ENCODE measurements at regions not wholly inside any gene's neighbourhood (a gene's known extent, or its start where the extent isn't known, plus 50 kb on each side); places are given as distances from the start of the nearest gene placed in this dataset.

GRCh38 chr4:176534566-176534965, 214.8 kb downstream of the SPCS3 start:
- no peak for TF ChIP-seq CTCF (IDR thresholded peaks at IDR 0.05; ENCODE audit: insufficient read depth, low read length, poor library complexity, severe bottlenecking)
- no peaks in the 10 kb centered on the region for H3K36me3 ChIP-seq (ENCODE audit: control insufficient read depth, insufficient read depth, low read length)
- H3K27me3 ChIP-seq (ENCODE audit: control insufficient read depth, insufficient read depth, low read length) = no peaks in the 10 kb centered on the region
- no peak overlapping the region for H3K4me3 ChIP-seq (ENCODE audit: low read depth, low read length)
- peak; percentile 74 for DNase-seq (ENCODE audit: low read depth)

- H3K27me3 ChIP-seq (ENCODE audit: control insufficient read depth, insufficient read depth, low read length) = no peaks in the 10 kb centered on the region
- no peaks in the 10 kb centered on the region for H3K36me3 ChIP-seq (ENCODE audit: control insufficient read depth, insufficient read depth, low read length)
- TF ChIP-seq CTCF (IDR thresholded peaks at IDR 0.05; ENCODE audit: insufficient read depth, low read length, poor library complexity, severe bottlenecking) = no peak
- no peak overlapping the region for H3K4me3 ChIP-seq (ENCODE audit: low read depth, low read length)
- DNase-seq (ENCODE audit: low read depth) = peak; percentile 56
Observed at GRCh38 chr4:176538217-176538925, 218.6 kb downstream of the SPCS3 start.

GRCh38 chr4:176539091-176539784, 219.5 kb downstream of the SPCS3 start:
- H3K36me3 ChIP-seq (ENCODE audit: control insufficient read depth, insufficient read depth, low read length) = no peaks in the 10 kb centered on the region
- no peak overlapping the region for H3K4me3 ChIP-seq (ENCODE audit: low read depth, low read length)
- no peak for DNase-seq (ENCODE audit: low read depth)
- H3K27me3 ChIP-seq (ENCODE audit: control insufficient read depth, insufficient read depth, low read length) = no peaks in the 10 kb centered on the region
- TF ChIP-seq CTCF (IDR thresholded peaks at IDR 0.05; ENCODE audit: insufficient read depth, low read length, poor library complexity, severe bottlenecking) = no peak

GRCh38 chr4:176539785-176540175, 220.0 kb downstream of the SPCS3 start:
- no peak for TF ChIP-seq CTCF (IDR thresholded peaks at IDR 0.05; ENCODE audit: insufficient read depth, low read length, poor library complexity, severe bottlenecking)
- H3K4me3 ChIP-seq (ENCODE audit: low read depth, low read length) = no peak overlapping the region
- DNase-seq (ENCODE audit: low read depth) = no peak
- H3K27me3 ChIP-seq (ENCODE audit: control insufficient read depth, insufficient read depth, low read length) = no peaks in the 10 kb centered on the region
- H3K36me3 ChIP-seq (ENCODE audit: control insufficient read depth, insufficient read depth, low read length) = no peaks in the 10 kb centered on the region

- DNase-seq (ENCODE audit: low read depth) = no peak
- no peak for TF ChIP-seq CTCF (IDR thresholded peaks at IDR 0.05; ENCODE audit: insufficient read depth, low read length, poor library complexity, severe bottlenecking)
- Histone ChIP-seq H3K27me3 (ENCODE audit: control insufficient read depth, insufficient read depth, low read length) (no peaks in the 10 kb centered on the region), H3K4me3 (ENCODE audit: low read depth, low read length) (no peak overlapping the region), H3K36me3 (ENCODE audit: control insufficient read depth, insufficient read depth, low read length) (no peaks in the 10 kb centered on the region)
Observed at GRCh38 chr4:176540814-176541213, 221.0 kb downstream of the SPCS3 start.

All from kidney epithelial cell (primary cell).